BLaER1 (cell line): ENCODE measurements at regions not wholly inside any gene's neighbourhood (a gene's known extent, or its start where the extent isn't known, plus 50 kb on each side); places are given as distances from the start of the nearest gene placed in this dataset.

Experiments used
- H3K27ac ChIP-seq: shearing (Covaris generic); formaldehyde crosslinking; 2 replicates; pipeline ENCODE4 v1.8.1; 2022
- H3K27me3 ChIP-seq: shearing (Covaris generic); formaldehyde crosslinking; 2 replicates; pipeline ENCODE4 v1.8.1; 2022
- H3K36me3 ChIP-seq: shearing (Covaris generic); formaldehyde crosslinking; 2 replicates; pipeline ENCODE4 v1.8.1; 2022
- H3K4me1 ChIP-seq: shearing (Covaris generic); formaldehyde crosslinking; 2 replicates; pipeline ENCODE4 v1.8.1; 2022
- H3K4me2 ChIP-seq: shearing (Covaris generic); formaldehyde crosslinking; 2 replicates; pipeline ENCODE4 v1.8.1; 2022
- H3K4me3 ChIP-seq: shearing (Covaris generic); formaldehyde crosslinking; 2 replicates; pipeline ENCODE4 v1.8.1; 2022
- H3K9ac ChIP-seq: shearing (Covaris generic); formaldehyde crosslinking; 2 replicates; pipeline ENCODE4 v1.8.1; 2022
- H3K9me3 ChIP-seq: shearing (Covaris generic); formaldehyde crosslinking; 2 replicates; pipeline ENCODE4 v1.8.1; 2022
- H4K20me1 ChIP-seq: shearing (Covaris generic); formaldehyde crosslinking; 2 replicates; pipeline ENCODE4 v1.8.1; 2022
- Cebpa-rat ChIP-seq: shearing (Covaris generic); IDR thresholded peaks from 2 replicates; pipeline ENCODE4 v1.8.1; 2022

DNA sequence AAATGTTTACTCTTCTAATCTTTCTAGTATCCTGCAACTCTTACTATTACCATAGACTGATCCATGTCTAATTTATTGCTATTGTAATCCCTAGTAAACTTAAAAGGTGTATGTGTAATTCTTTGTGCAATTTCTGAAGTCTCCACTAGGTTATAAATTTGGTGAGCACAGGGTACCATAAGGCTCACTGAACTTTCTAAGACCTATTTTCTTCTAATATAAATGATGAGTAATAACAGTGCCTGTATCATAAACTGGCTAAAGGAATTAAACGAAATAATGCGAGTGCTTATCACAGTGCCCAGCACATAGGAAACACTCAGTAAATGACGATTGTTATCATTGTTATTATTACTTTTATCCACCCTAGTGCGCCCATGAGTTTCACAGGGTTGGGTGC, 119.1 kb downstream of the KLF12 start:
- no peak for TF ChIP-seq Cebpa-rat
- no peak overlapping the region for H3K4me2 ChIP-seq
- H3K27ac ChIP-seq, result no peak overlapping the region
- no peaks in the 10 kb centered on the region for H3K9me3 ChIP-seq
- H3K27me3 ChIP-seq, result no peaks in the 10 kb centered on the region
- 0 out of 2 replicates have a peak, but pooled peaks cover 3% of the 10 kb centered on the region for H3K36me3 ChIP-seq
- no peak overlapping the region for H3K9ac ChIP-seq
- peaks cover 9% of the 10 kb centered on the region; the same call in 1 of the 2 replicates for H3K4me1 ChIP-seq
- H3K4me3 ChIP-seq, result no peak overlapping the region
- H4K20me1 ChIP-seq, result no peaks in the 10 kb centered on the region; the same call in 1 of the 2 replicates

GRCh38 chr13:74009100-74009668, 125.0 kb downstream of the KLF12 start:
- no peak overlapping the region for H3K4me3 ChIP-seq
- H3K4me2 ChIP-seq, result no peak overlapping the region
- TF ChIP-seq Cebpa-rat, result no peak
- H3K27me3 ChIP-seq, result no peaks in the 10 kb centered on the region
- H3K4me1 ChIP-seq, result peaks cover 6% of the 10 kb centered on the region
- no peak overlapping the region for H3K9ac ChIP-seq
- H3K9me3 ChIP-seq, result no peaks in the 10 kb centered on the region
- no peaks in the 10 kb centered on the region for H4K20me1 ChIP-seq
- peaks cover 11% of the 10 kb centered on the region for H3K36me3 ChIP-seq
- H3K27ac ChIP-seq, result no peak overlapping the region

- Histone ChIP-seq H3K4me1 (peaks cover 11% of the 10 kb centered on the region), H3K36me3 (peaks cover 9% of the 10 kb centered on the region), H3K27ac (no peak overlapping the region), H4K20me1 (no peaks in the 10 kb centered on the region), H3K27me3 (no peaks in the 10 kb centered on the region), H3K4me2 (no peak overlapping the region), H3K9me3 (no peaks in the 10 kb centered on the region), H3K4me3 (no peak overlapping the region), H3K9ac (no peak overlapping the region)
- no peak for TF ChIP-seq Cebpa-rat
Observed at GRCh38 chr13:74006666-74007065, 127.5 kb downstream of the KLF12 start.

GRCh38 chr13:74005320-74006157, 128.7 kb downstream of the KLF12 start:
- H3K27me3 ChIP-seq, result no peaks in the 10 kb centered on the region
- peaks cover 9% of the 10 kb centered on the region for H3K36me3 ChIP-seq
- H4K20me1 ChIP-seq, result no peaks in the 10 kb centered on the region
- H3K4me1 ChIP-seq, result peaks cover 11% of the 10 kb centered on the region
- H3K9me3 ChIP-seq, result no peaks in the 10 kb centered on the region
- H3K9ac ChIP-seq, result no peak overlapping the region
- H3K4me3 ChIP-seq, result no peak overlapping the region
- H3K4me2 ChIP-seq, result no peak overlapping the region
- no peak for TF ChIP-seq Cebpa-rat
- H3K27ac ChIP-seq, result no peak overlapping the region

DNA sequence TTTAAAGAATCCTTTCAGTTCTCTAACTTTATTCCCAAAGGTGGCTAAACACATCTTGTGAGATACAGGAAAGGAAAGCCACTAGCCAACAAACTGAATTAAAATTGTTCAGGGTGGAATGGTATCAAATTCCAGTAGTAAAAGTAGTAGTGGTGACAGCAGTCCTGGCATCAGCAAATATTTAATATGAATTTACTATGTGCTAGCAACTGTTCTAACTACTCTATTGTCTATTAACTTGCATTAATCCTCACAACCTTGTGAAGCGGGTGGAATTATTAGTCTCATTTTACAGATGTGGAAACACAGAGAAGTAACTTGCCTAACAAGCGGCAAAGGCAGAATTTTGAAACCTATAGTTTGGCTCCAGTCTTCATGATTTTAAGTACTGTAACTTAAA, 130.1 kb downstream of the KLF12 start:
- Histone ChIP-seq H3K4me1 (peaks cover 11% of the 10 kb centered on the region), H3K4me2 (no peak overlapping the region), H3K27me3 (no peaks in the 10 kb centered on the region), H3K9me3 (no peaks in the 10 kb centered on the region), H3K9ac (no peak overlapping the region), H3K27ac (no peak overlapping the region), H4K20me1 (no peaks in the 10 kb centered on the region), H3K4me3 (no peak overlapping the region), H3K36me3 (peaks cover 4% of the 10 kb centered on the region; the same call in 1 of the 2 replicates)
- TF ChIP-seq Cebpa-rat, result no peak

- TF ChIP-seq Cebpa-rat, result no peak
- Histone ChIP-seq H3K4me1 (peaks cover 11% of the 10 kb centered on the region), H3K36me3 (no peaks in the 10 kb centered on the region), H3K27me3 (no peaks in the 10 kb centered on the region), H3K9me3 (no peaks in the 10 kb centered on the region), H3K4me2 (no peak overlapping the region), H3K27ac (no peak overlapping the region), H3K4me3 (no peak overlapping the region), H3K9ac (no peak overlapping the region), H4K20me1 (no peaks in the 10 kb centered on the region)
Observed at GRCh38 chr13:74003374-74003773, 130.8 kb downstream of the KLF12 start.

DNA sequence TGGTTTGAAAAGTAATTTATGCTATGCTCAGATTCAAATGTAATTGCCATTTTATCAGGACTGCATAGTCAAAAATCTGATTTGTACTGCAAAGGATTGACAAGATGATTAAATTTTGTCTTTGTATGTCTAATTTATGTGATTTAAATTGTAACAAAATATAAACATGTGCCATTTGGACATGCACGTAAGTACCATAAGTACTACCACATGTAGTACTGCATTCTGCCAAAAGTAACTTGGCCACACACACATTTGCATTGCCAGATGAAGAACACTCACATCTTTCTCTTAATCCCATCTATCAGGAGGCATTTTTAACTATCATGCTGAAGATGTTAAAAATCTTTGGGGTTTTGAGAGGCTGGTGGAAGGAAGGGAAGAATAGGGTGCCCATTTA, 133.3 kb downstream of the KLF12 start:
- H3K27me3 ChIP-seq, result no peaks in the 10 kb centered on the region
- no peak overlapping the region for H3K27ac ChIP-seq
- TF ChIP-seq Cebpa-rat, result no peak
- no peak overlapping the region for H3K9ac ChIP-seq
- peaks cover 11% of the 10 kb centered on the region for H3K4me1 ChIP-seq
- H3K9me3 ChIP-seq, result no peaks in the 10 kb centered on the region
- no peak overlapping the region for H3K4me2 ChIP-seq
- H4K20me1 ChIP-seq, result no peaks in the 10 kb centered on the region
- no peak overlapping the region for H3K4me3 ChIP-seq
- H3K36me3 ChIP-seq, result no peaks in the 10 kb centered on the region

DNA sequence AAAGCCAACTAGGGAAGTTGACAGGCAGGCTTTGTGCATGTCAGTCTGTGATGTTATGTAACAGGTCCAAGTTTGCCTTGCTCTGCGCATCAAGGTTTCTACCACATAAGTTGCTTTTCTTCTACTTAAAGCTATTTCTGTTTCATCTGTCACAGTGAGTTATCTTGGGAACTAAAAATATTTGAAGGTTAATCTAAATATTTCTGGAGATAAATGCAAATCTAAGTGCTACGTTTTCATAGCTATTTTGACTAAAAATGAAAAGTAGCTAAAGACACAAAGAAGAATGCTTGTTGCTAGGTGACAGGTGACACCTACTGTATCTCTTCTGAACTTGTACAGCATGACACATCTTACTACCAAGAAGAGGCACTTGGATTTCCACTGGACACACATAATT, 135.6 kb downstream of the KLF12 start:
- Histone ChIP-seq H3K9me3 (no peaks in the 10 kb centered on the region), H4K20me1 (no peaks in the 10 kb centered on the region), H3K27me3 (no peaks in the 10 kb centered on the region), H3K4me3 (no peak overlapping the region), H3K36me3 (peaks cover 8% of the 10 kb centered on the region; the same call in 1 of the 2 replicates), H3K9ac (no peak overlapping the region), H3K4me1 (no peaks in the 10 kb centered on the region), H3K27ac (no peak overlapping the region), H3K4me2 (no peak overlapping the region)
- no peak for TF ChIP-seq Cebpa-rat

- Histone ChIP-seq H3K27me3 (no peaks in the 10 kb centered on the region), H3K4me2 (no peak overlapping the region), H3K36me3 (peaks cover 11% of the 10 kb centered on the region), H3K4me1 (no peaks in the 10 kb centered on the region), H3K9me3 (no peaks in the 10 kb centered on the region), H4K20me1 (no peaks in the 10 kb centered on the region), H3K27ac (no peak overlapping the region), H3K4me3 (no peak overlapping the region), H3K9ac (no peak overlapping the region)
- TF ChIP-seq Cebpa-rat, result no peak
Observed at GRCh38 chr13:73997964-73998363, 136.2 kb downstream of the KLF12 start.

DNA sequence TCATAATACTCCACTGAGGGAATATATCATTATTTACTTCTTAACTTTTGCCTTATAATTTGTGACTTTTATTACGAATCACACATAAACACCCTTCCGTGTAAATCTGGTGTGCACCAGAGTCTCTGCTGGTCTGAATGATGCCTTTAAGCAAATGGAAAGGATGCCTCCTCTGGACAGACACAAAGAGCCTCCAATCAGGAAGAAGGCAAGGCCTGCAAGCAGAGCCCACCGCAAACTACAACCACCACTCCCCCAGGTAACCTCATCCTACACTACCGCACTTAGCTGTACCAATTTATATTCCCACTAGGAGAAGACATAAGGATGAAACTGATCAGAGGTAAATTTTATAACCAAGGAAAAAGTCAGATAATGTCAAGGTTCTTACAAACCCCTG, 137.6 kb downstream of the KLF12 start:
- peaks cover 15% of the 10 kb centered on the region for H3K36me3 ChIP-seq
- no peak for TF ChIP-seq Cebpa-rat
- no peak overlapping the region for H3K27ac ChIP-seq
- no peaks in the 10 kb centered on the region for H3K4me1 ChIP-seq
- H3K27me3 ChIP-seq, result no peaks in the 10 kb centered on the region
- no peaks in the 10 kb centered on the region for H4K20me1 ChIP-seq
- H3K9me3 ChIP-seq, result no peaks in the 10 kb centered on the region
- H3K4me3 ChIP-seq, result no peak overlapping the region
- H3K9ac ChIP-seq, result no peak overlapping the region
- no peak overlapping the region for H3K4me2 ChIP-seq
